CD4-positive, alpha-beta T cell (primary cell): ENCODE measurements at regions not wholly inside any gene's neighbourhood (a gene's known extent, or its start where the extent isn't known, plus 50 kb on each side); places are given as distances from the start of the nearest gene placed in this dataset.

Source experiments
- ATAC-seq: fragments of 200-7000 bp; cut with Tn5 transposase; one replicate; pipeline ENCODE4 v1.10.0; 2022; ENCODE audit warnings: mild to moderate bottlenecking; ENCODE audit not compliant: poor library complexity
- CTCF ChIA-PET: fragments of 350-600 bp; sonication (Branson Sonifier 250); formaldehyde crosslinking; loops from one replicate; lab custom pipeline; 2021; ENCODE audit warnings: antibody characterized with exemption, inconsistent platforms; lab: Charles Lee
- POLR2A ChIA-PET: fragments of 350-600 bp; sonication (Branson Sonifier 250); formaldehyde crosslinking; loops from one replicate; lab custom pipeline; 2021; ENCODE audit warnings: antibody characterized with exemption, inconsistent platforms; lab: Charles Lee
- DNase-seq, 14 experiments: peaks; one replicate each; pipeline ENCODE4 v3.0.0-alpha.2; 2013 to 2020; ENCODE audit warnings: mixed read lengths in 2 of 14
- H3K27ac ChIP-seq, 2 donors: one replicate each; pipeline versions ENCODE4 v1.5.1 to v1.7.0; 2013; ENCODE audit warnings: low read length in 2 of 2, low read depth in 1 of 2, mild to moderate bottlenecking in 1 of 2
- H3K27me3 ChIP-seq, 2 experiments: 1 replicate in 1 of 2; 2 replicates in 1 of 2; pipeline versions ENCODE4 v1.6.1 to v1.7.0; 2013; ENCODE audit warnings: low read length in 2 of 2, control low read depth in 1 of 2, mild to moderate bottlenecking in 1 of 2, moderate library complexity in 1 of 2; ENCODE audit not compliant: insufficient read depth in 2 of 2, control insufficient read depth in 1 of 2
- H3K36me3 ChIP-seq: one replicate; pipeline ENCODE4 v1.6.1; 2013; ENCODE audit warnings: low read length, control low read depth; ENCODE audit not compliant: insufficient read depth
- H3K4me1 ChIP-seq: one replicate; pipeline ENCODE4 v1.6.1; 2013; ENCODE audit warnings: low read length, control low read depth; ENCODE audit not compliant: insufficient read depth
- H3K4me3 ChIP-seq: one replicate; pipeline ENCODE4 v1.5.1; 2013; ENCODE audit warnings: mild to moderate bottlenecking, low read length, moderate library complexity
- H3K9me3 ChIP-seq, 2 experiments: 1 replicate in 1 of 2; 2 replicates in 1 of 2; pipeline versions ENCODE4 v1.6.1 to v1.7.0; 2013; ENCODE audit warnings: low read length in 2 of 2, mild to moderate bottlenecking in 2 of 2, control low read depth in 1 of 2, moderate library complexity in 1 of 2; ENCODE audit not compliant: control insufficient read depth in 1 of 2, insufficient read depth in 1 of 2
- H3K27ac Mint-ChIP-seq: one replicate; pipeline ENCODE4 v1.8.0; 2020; ENCODE audit warnings: mixed read lengths
- H3K27me3 Mint-ChIP-seq: one replicate; pipeline ENCODE4 v1.8.0; 2021; ENCODE audit warnings: mixed read lengths
- H3K36me3 Mint-ChIP-seq: one replicate; pipeline ENCODE4 v1.8.0; 2021; ENCODE audit warnings: low read depth, mixed read lengths
- H3K4me1 Mint-ChIP-seq: one replicate; pipeline ENCODE4 v1.8.0; 2021; ENCODE audit warnings: low read depth, mixed read lengths
- H3K4me3 Mint-ChIP-seq: one replicate; pipeline ENCODE4 v1.8.0; 2020; ENCODE audit warnings: mild to moderate bottlenecking, mixed read lengths
- H3K9me3 Mint-ChIP-seq: one replicate; pipeline ENCODE4 v1.8.0; 2020; ENCODE audit warnings: mixed read lengths
- CTCF ChIP-seq: fragments of 200-600 bp; IDR thresholded peaks from one replicate; pipeline ENCODE4 v1.8.0; 2022; ENCODE audit warnings: antibody characterized with exemption, mild to moderate bottlenecking
- intact Hi-C, 2 experiments: fragments of 100-400 bp; cut with DNase I in 1 of 2; cut with micrococcal nuclease in 1 of 2; formaldehyde crosslinking; loops; one replicate each; pipeline versions ENCODE4 v1.15.1 to v1.9.0; 2023 to 2025; cut with DNase I, micrococcal nuclease

- ATAC-seq (no peak), DNase-seq (no peak)
- Histone ChIP-seq H3K9me3 (no peaks in the 10 kb centered on the region), H3K36me3 (no peaks in the 10 kb centered on the region), H3K4me3 (no peak overlapping the region), H3K27me3 (no peaks in the 10 kb centered on the region), H3K4me1 (no peaks in the 10 kb centered on the region), H3K27ac (no peak overlapping the region)
- no peak for TF ChIP-seq CTCF
- H3K27ac Mint-ChIP-seq, result no peak overlapping the region
- intact Hi-C loops, result no loop called here
- ChIA-PET CTCF (no interaction called here), POLR2A (no interaction called here)
- no peaks in the 10 kb centered on the region for H3K9me3 Mint-ChIP-seq
- H3K4me1 Mint-ChIP-seq, result no peaks in the 10 kb centered on the region
- no peak overlapping the region for H3K4me3 Mint-ChIP-seq
- peaks cover 13% of the 10 kb centered on the region for H3K27me3 Mint-ChIP-seq
- no peaks in the 10 kb centered on the region for H3K36me3 Mint-ChIP-seq
Measured at GRCh38 chr2:38435775-38436174, 58.7 kb upstream of the ATL2 start.

GRCh38 chr2:38434595-38434994 is 57.5 kb upstream of the ATL2 start:
- POLR2A ChIA-PET, result no interaction called here
- CTCF ChIA-PET, result no interaction called here
- H3K36me3 Mint-ChIP-seq, result no peaks in the 10 kb centered on the region
- H3K27me3 Mint-ChIP-seq, result peaks cover 12% of the 10 kb centered on the region
- no peaks in the 10 kb centered on the region for H3K9me3 Mint-ChIP-seq
- intact Hi-C loops, result no loop called here
- H3K4me3 Mint-ChIP-seq, result no peak overlapping the region
- no peak for TF ChIP-seq CTCF
- Histone ChIP-seq H3K4me3 (no peak overlapping the region), H3K27me3 (no peaks in the 10 kb centered on the region), H3K9me3 (no peaks in the 10 kb centered on the region), H3K4me1 (no peaks in the 10 kb centered on the region), H3K36me3 (no peaks in the 10 kb centered on the region), H3K27ac (no peak overlapping the region)
- H3K27ac Mint-ChIP-seq, result no peak overlapping the region
- no peak for DNase-seq
- no peaks in the 10 kb centered on the region for H3K4me1 Mint-ChIP-seq
- ATAC-seq, result no peak

- no peaks in the 10 kb centered on the region for H3K36me3 Mint-ChIP-seq
- H3K9me3 Mint-ChIP-seq, result no peaks in the 10 kb centered on the region
- no peak overlapping the region for H3K27ac Mint-ChIP-seq
- no peaks in the 10 kb centered on the region for H3K27me3 ChIP-seq
- POLR2A ChIA-PET, result no interaction called here
- no peaks in the 10 kb centered on the region for H3K4me1 ChIP-seq
- H3K4me1 Mint-ChIP-seq, result no peaks in the 10 kb centered on the region
- no peak overlapping the region for H3K4me3 Mint-ChIP-seq
- intact Hi-C loops, result no loop called here
- H3K9me3 ChIP-seq, result no peaks in the 10 kb centered on the region
- no peak overlapping the region for H3K4me3 ChIP-seq
- TF ChIP-seq CTCF, result no peak
- H3K27me3 Mint-ChIP-seq, result peaks cover 6% of the 10 kb centered on the region
- DNase-seq, result no peak
- no peak overlapping the region for H3K27ac ChIP-seq
- ATAC-seq, result no peak
- CTCF ChIA-PET, result no interaction called here
- no peaks in the 10 kb centered on the region for H3K36me3 ChIP-seq
Measured at GRCh38 chr2:38433607-38433975, 56.5 kb upstream of the ATL2 start.
